CD14-positive monocyte (primary cell): ENCODE measurements at regions not wholly inside any gene's neighbourhood (a gene's known extent, or its start where the extent isn't known, plus 50 kb on each side); places are given as distances from the start of the nearest gene placed in this dataset.

ENCODE experiments used
- DNase-seq, 3 donors: peaks; one replicate each; pipeline ENCODE4 v3.0.0-alpha.2; 2011 to 2022
- H2AFZ ChIP-seq: 2 replicates; pipeline ENCODE4 v1.6.0; 2012; ENCODE audit warnings: mild to moderate bottlenecking, low read depth, low read length, inconsistent platforms; ENCODE audit not compliant: insufficient read depth, poor library complexity, severe bottlenecking
- H3K27ac ChIP-seq, 2 donors: 1 replicate in 1 of 2; 2 replicates in 1 of 2; pipeline ENCODE4 v1.5.1; 2012 to 2013; ENCODE audit warnings: low read length in 2 of 2, control low read depth in 1 of 2, inconsistent platforms in 1 of 2, low read depth in 1 of 2, mild to moderate bottlenecking in 1 of 2
- H3K27me3 ChIP-seq, 2 donors: one replicate each; pipeline versions ENCODE4 v1.6.0 to v1.6.1; 2011 to 2013; ENCODE audit warnings: low read length in 2 of 2; ENCODE audit not compliant: control insufficient read depth in 2 of 2, insufficient read depth in 2 of 2
- H3K36me3 ChIP-seq, 2 donors: replicated peaks in 1 of 2; 1 replicate in 1 of 2; 2 replicates in 1 of 2; pipeline versions ENCODE4 v1.5.1 to v1.6.1; 2012 to 2013; ENCODE audit warnings: low read length in 2 of 2, control low read depth in 1 of 2, inconsistent platforms in 1 of 2, mild to moderate bottlenecking in 1 of 2; ENCODE audit not compliant: insufficient read depth in 2 of 2, control insufficient read depth in 1 of 2
- H3K4me1 ChIP-seq, 2 donors: 1 replicate in 1 of 2; 2 replicates in 1 of 2; pipeline versions ENCODE4 v1.5.1 to v1.6.1; 2012 to 2013; ENCODE audit warnings: low read length in 2 of 2, control low read depth in 1 of 2, inconsistent platforms in 1 of 2, mild to moderate bottlenecking in 1 of 2, moderate library complexity in 1 of 2; ENCODE audit not compliant: insufficient read depth in 2 of 2, control insufficient read depth in 1 of 2
- H3K4me2 ChIP-seq: replicated peaks from 2 replicates; pipeline ENCODE3; 2012; ENCODE audit warnings: low read length, moderate library complexity, mild to moderate bottlenecking; ENCODE audit not compliant: poor library complexity, severe bottlenecking; ENCODE audit errors: extremely low read depth
- H3K4me3 ChIP-seq, 3 experiments: fragments of 200-600 bp in 1 of 3; sonication (generic) in 1 of 3; replicated peaks in 1 of 3; 1 replicate in 2 of 3; 2 replicates in 1 of 3; pipeline ENCODE4 v1.5.1; 2011 to 2013; ENCODE audit warnings: low read length in 3 of 3, mild to moderate bottlenecking in 3 of 3, control low read depth in 2 of 3, low read depth in 2 of 3, inconsistent platforms in 1 of 3, moderate library complexity in 1 of 3
- H3K79me2 ChIP-seq: 2 replicates; pipeline ENCODE4 v1.6.0; 2012; ENCODE audit warnings: mild to moderate bottlenecking, control low read depth, inconsistent platforms, low read length, moderate library complexity; ENCODE audit not compliant: insufficient read depth
- H3K9ac ChIP-seq: 2 replicates; pipeline ENCODE4 v1.6.0; 2017; ENCODE audit warnings: low read length, mild to moderate bottlenecking; ENCODE audit not compliant: insufficient read depth, poor library complexity, severe bottlenecking
- H3K9me3 ChIP-seq, 2 donors: replicated peaks in 1 of 2; 1 replicate in 1 of 2; 2 replicates in 1 of 2; pipeline versions ENCODE4 v1.5.1 to v1.6.1; 2012 to 2013; ENCODE audit warnings: low read length in 2 of 2, control low read depth in 1 of 2; ENCODE audit not compliant: control insufficient read depth in 1 of 2, insufficient read depth in 1 of 2
- H4K20me1 ChIP-seq: 2 replicates; pipeline ENCODE4 v1.6.0; 2012; ENCODE audit warnings: mild to moderate bottlenecking, low read length, control low read depth, moderate library complexity; ENCODE audit not compliant: insufficient read depth
- H3K27ac Mint-ChIP-seq, 7 donors: one replicate each; pipeline ENCODE4 v1.8.0; 2020; ENCODE audit warnings: mild to moderate bottlenecking in 7 of 7, mixed read lengths in 7 of 7, moderate library complexity in 6 of 7, inconsistent platforms in 2 of 7
- H3K27me3 Mint-ChIP-seq, 3 donors: one replicate each; pipeline ENCODE4 v1.8.0; 2021 to 2022; ENCODE audit warnings: low read depth in 3 of 3, mild to moderate bottlenecking in 3 of 3, mixed read lengths in 3 of 3, moderate library complexity in 3 of 3, inconsistent platforms in 1 of 3
- H3K36me3 Mint-ChIP-seq, 2 donors: one replicate each; pipeline ENCODE4 v1.8.0; 2020; ENCODE audit warnings: mixed read lengths in 2 of 2, inconsistent platforms in 1 of 2, mild to moderate bottlenecking in 1 of 2
- H3K4me1 Mint-ChIP-seq: one replicate; pipeline ENCODE4 v1.8.0; 2020; ENCODE audit warnings: mild to moderate bottlenecking, mixed read lengths
- H3K4me3 Mint-ChIP-seq, 2 donors: one replicate each; pipeline ENCODE4 v1.8.0; 2020; ENCODE audit warnings: mild to moderate bottlenecking in 2 of 2, mixed read lengths in 2 of 2, moderate library complexity in 1 of 2
- H3K9me3 Mint-ChIP-seq, 7 donors: one replicate each; pipeline ENCODE4 v1.8.0; 2020 to 2022; ENCODE audit warnings: mixed read lengths in 7 of 7, mild to moderate bottlenecking in 6 of 7, moderate library complexity in 6 of 7, inconsistent platforms in 2 of 7
- WGBS: methylation state at CpG from one replicate; pipeline ENCODE4 v1.1.5; 2013; ENCODE audit warnings: missing lambda C conversion rate; ENCODE audit not compliant: insufficient coverage; 5-methylcytosine and 5-hydroxymethylcytosine counted together
- intact Hi-C, 2 donors: fragments of 100-400 bp; cut with micrococcal nuclease; formaldehyde crosslinking; loops; one replicate each; pipeline versions ENCODE4 v1.15.0 to v1.15.1; 2023
- TF ChIP-seq, protein P1 (sequence below): fragments of 200-600 bp; IDR thresholded peaks from one replicate; pipeline ENCODE4 v1.8.0; 2022; ENCODE audit warnings: antibody characterized with exemption, mild to moderate bottlenecking

DNA sequence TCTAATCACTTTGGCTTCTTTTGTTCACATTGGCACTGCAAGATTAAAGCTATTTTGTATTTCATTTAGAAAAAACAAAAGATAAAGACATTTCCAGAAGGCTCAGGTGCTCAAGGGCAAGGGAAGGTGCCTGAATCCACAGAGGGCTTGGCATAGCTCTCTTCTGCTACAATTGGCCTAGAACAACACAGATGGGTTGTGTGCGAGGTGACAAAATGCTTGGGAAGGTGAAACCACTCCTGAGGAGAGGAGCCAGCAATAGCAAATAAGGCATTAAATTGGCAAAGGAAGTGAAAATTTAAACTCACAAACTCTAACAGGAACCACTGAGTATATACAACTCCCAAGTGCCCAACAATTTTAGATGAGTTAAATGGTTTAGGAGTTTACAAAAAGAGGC is 1290.4 kb upstream of the CHAC2 start:
- intact Hi-C loops: no loop called here
- Histone ChIP-seq H3K27me3 (no peaks in the 10 kb centered on the region), H3K27ac (no peak overlapping the region), H3K9ac (no peak overlapping the region), H2AFZ (no peak overlapping the region), H3K36me3 (no peaks in the 10 kb centered on the region), H3K9me3 (no peaks in the 10 kb centered on the region), H3K4me1 (no peaks in the 10 kb centered on the region), H3K4me2 (no peak overlapping the region), H3K79me2 (no peaks in the 10 kb centered on the region), H3K4me3 (no peak overlapping the region), H4K20me1 (no peaks in the 10 kb centered on the region)
- no peak for DNase-seq
- no CpG with 5 or more reads among the region's 1 CpG for WGBS
- H3K27me3 Mint-ChIP-seq: peaks cover 0 to 2% (median 0%) of the 10 kb centered on the region in 3 donors
- TF ChIP-seq, protein P1, sequence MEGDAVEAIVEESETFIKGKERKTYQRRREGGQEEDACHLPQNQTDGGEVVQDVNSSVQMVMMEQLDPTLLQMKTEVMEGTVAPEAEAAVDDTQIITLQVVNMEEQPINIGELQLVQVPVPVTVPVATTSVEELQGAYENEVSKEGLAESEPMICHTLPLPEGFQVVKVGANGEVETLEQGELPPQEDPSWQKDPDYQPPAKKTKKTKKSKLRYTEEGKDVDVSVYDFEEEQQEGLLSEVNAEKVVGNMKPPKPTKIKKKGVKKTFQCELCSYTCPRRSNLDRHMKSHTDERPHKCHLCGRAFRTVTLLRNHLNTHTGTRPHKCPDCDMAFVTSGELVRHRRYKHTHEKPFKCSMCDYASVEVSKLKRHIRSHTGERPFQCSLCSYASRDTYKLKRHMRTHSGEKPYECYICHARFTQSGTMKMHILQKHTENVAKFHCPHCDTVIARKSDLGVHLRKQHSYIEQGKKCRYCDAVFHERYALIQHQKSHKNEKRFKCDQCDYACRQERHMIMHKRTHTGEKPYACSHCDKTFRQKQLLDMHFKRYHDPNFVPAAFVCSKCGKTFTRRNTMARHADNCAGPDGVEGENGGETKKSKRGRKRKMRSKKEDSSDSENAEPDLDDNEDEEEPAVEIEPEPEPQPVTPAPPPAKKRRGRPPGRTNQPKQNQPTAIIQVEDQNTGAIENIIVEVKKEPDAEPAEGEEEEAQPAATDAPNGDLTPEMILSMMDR: no peak
- peaks cover 2 to 7% (median 4%) of the 10 kb centered on the region in 7 donors for H3K9me3 Mint-ChIP-seq
- H3K36me3 Mint-ChIP-seq: no peaks in the 10 kb centered on the region
- H3K4me1 Mint-ChIP-seq: no peaks in the 10 kb centered on the region
- H3K27ac Mint-ChIP-seq: no peak overlapping the region
- no peak overlapping the region for H3K4me3 Mint-ChIP-seq

DNA sequence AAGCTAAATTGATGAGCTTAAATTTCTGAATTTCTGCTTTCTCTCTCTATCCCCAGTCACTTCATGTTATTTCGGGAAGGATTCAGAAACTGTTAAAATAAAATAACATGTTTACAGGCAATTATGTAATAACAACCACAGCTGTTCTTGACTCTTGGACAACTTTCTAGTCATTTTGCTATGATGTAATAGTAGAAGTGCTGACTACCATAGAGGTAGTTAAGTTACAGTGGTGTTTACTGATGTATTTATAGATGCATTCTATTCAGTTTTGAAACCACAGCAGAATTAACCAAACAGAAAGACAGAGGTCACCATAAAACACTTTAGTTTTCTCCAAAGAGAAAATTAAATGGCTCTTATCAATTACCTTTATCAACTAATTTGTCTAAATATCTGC is 1292.0 kb upstream of the CHAC2 start:
- Mint-ChIP-seq H3K36me3 (no peaks in the 10 kb centered on the region), H3K4me3 (no peak overlapping the region), H3K27me3 (peaks cover 0 to 3% (median 0%) of the 10 kb centered on the region in 3 donors), H3K9me3 (peaks cover 2 to 10% (median 3%) of the 10 kb centered on the region in 7 donors), H3K4me1 (no peaks in the 10 kb centered on the region), H3K27ac (no peak overlapping the region)
- Histone ChIP-seq H3K36me3 (no peaks in the 10 kb centered on the region), H3K4me2 (no peak overlapping the region), H4K20me1 (no peaks in the 10 kb centered on the region), H3K4me3 (no peak overlapping the region), H3K9ac (no peak overlapping the region), H2AFZ (no peak overlapping the region), H3K9me3 (peaks cover 3 to 5% of the 10 kb centered on the region in 2 donors), H3K4me1 (no peaks in the 10 kb centered on the region), H3K27me3 (no peaks in the 10 kb centered on the region), H3K79me2 (no peaks in the 10 kb centered on the region), H3K27ac (no peak overlapping the region)
- TF ChIP-seq, protein P1: no peak
- intact Hi-C loops: no loop called here
- no CpG with 5 or more reads among the region's 1 CpG for WGBS
- DNase-seq: no peak
